Naive thymus-derived CD4-positive, alpha-beta T cell (primary cell): ENCODE measurements at regions not wholly inside any gene's neighbourhood (a gene's known extent, or its start where the extent isn't known, plus 50 kb on each side); places are given as distances from the start of the nearest gene placed in this dataset.
A peak's percentile ranks its signal among the peaks of the same experiment; 100 is the strongest.

Experiments
- ATAC-seq: fragments of 150-1000 bp; cut with Tn5 transposase; 2 replicates; pipeline ENCODE4 v1.10.0; 2021; ENCODE audit warnings: mild to moderate bottlenecking, moderate library complexity
- CTCF ChIA-PET: fragments of 350-600 bp; sonication (Branson Sonifier 250); formaldehyde crosslinking; loops from one replicate; lab custom pipeline; 2021; ENCODE audit warnings: antibody characterized with exemption; lab: Charles Lee
- POLR2A ChIA-PET: fragments of 350-600 bp; sonication (Branson Sonifier 250); formaldehyde crosslinking; loops from one replicate; lab custom pipeline; 2021; ENCODE audit warnings: antibody characterized with exemption, inconsistent platforms; lab: Charles Lee
- DNase-seq, 9 donors: peaks; one replicate each; pipeline versions ENCODE4 v3.0.0 to v3.0.0-alpha.2; 2020 to 2022; ENCODE audit warnings: mixed read lengths in 1 of 9
- H3K27ac ChIP-seq: one replicate; pipeline ENCODE4 v1.7.0; 2013; ENCODE audit warnings: mild to moderate bottlenecking, low read depth, low read length, moderate library complexity
- H3K27me3 ChIP-seq, 2 donors: one replicate each; pipeline ENCODE4 v1.7.0; 2013; ENCODE audit warnings: low read length in 2 of 2, mild to moderate bottlenecking in 2 of 2, moderate library complexity in 2 of 2; ENCODE audit not compliant: control insufficient read depth in 2 of 2, insufficient read depth in 2 of 2
- H3K36me3 ChIP-seq, 3 experiments: 1 replicate in 2 of 3; 2 replicates in 1 of 3; pipeline ENCODE4 v1.7.0; 2013; ENCODE audit warnings: low read length in 3 of 3, mild to moderate bottlenecking in 3 of 3, moderate library complexity in 1 of 3; ENCODE audit not compliant: insufficient read depth in 3 of 3, control insufficient read depth in 2 of 3
- H3K4me1 ChIP-seq, 2 donors: one replicate each; pipeline ENCODE4 v1.7.0; 2013; ENCODE audit warnings: low read length in 2 of 2, mild to moderate bottlenecking in 2 of 2, moderate library complexity in 1 of 2; ENCODE audit not compliant: control insufficient read depth in 2 of 2, insufficient read depth in 2 of 2
- H3K4me3 ChIP-seq: 2 replicates; pipeline ENCODE4 v1.7.0; 2013; ENCODE audit warnings: mild to moderate bottlenecking, low read length
- H3K9me3 ChIP-seq, 3 experiments: 1 replicate in 2 of 3; 2 replicates in 1 of 3; pipeline ENCODE4 v1.7.0; 2013; ENCODE audit warnings: low read length in 3 of 3; ENCODE audit not compliant: control insufficient read depth in 2 of 3
- H3K27ac Mint-ChIP-seq, 9 donors: one replicate each; pipeline ENCODE4 v1.8.0; 2020 to 2022; ENCODE audit warnings: mixed read lengths in 9 of 9, mild to moderate bottlenecking in 8 of 9, moderate library complexity in 5 of 9, inconsistent platforms in 2 of 9
- H3K27me3 Mint-ChIP-seq, 5 donors: one replicate each; pipeline ENCODE4 v1.8.0; 2021 to 2022; ENCODE audit warnings: mixed read lengths in 5 of 5, mild to moderate bottlenecking in 1 of 5
- H3K36me3 Mint-ChIP-seq, 5 donors: one replicate each; pipeline ENCODE4 v1.8.0; 2020 to 2022; ENCODE audit warnings: mixed read lengths in 5 of 5, mild to moderate bottlenecking in 3 of 5, inconsistent platforms in 1 of 5
- H3K4me1 Mint-ChIP-seq, 7 donors: one replicate each; pipeline ENCODE4 v1.8.0; 2020 to 2022; ENCODE audit warnings: mixed read lengths in 7 of 7, mild to moderate bottlenecking in 3 of 7, inconsistent platforms in 1 of 7
- H3K4me3 Mint-ChIP-seq, 10 donors: one replicate each; pipeline ENCODE4 v1.8.0; 2020 to 2022; ENCODE audit warnings: mild to moderate bottlenecking in 10 of 10, mixed read lengths in 10 of 10, moderate library complexity in 6 of 10, inconsistent platforms in 2 of 10
- H3K9me3 Mint-ChIP-seq, 11 donors: one replicate each; pipeline ENCODE4 v1.8.0; 2020 to 2022; ENCODE audit warnings: mixed read lengths in 11 of 11, mild to moderate bottlenecking in 4 of 11, inconsistent platforms in 1 of 11, moderate library complexity in 1 of 11
- intact Hi-C, 2 donors: fragments of 100-400 bp; cut with micrococcal nuclease; formaldehyde crosslinking; loops; one replicate each; pipeline ENCODE4 v1.15.1; 2023

DNA sequence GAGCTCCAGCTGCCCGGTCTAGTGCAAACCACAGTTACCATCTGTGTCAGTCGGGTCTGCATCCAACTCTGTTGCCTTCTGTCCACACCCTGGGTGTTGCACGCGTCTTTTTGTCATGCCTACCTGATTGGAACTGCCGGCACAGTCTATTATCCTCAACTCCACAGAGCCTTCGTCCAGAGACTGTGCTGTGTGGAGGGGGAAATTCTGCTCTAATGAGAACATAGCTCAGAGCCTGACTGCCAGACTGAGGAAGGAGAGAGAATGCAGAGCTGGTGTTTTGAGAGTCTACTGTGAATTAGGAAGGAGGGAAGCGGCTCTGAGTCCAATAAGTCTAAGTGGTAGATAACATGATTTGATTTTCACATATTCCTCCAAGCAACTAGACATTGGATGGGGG lies 68.3 kb upstream of the GPR139 start:
- H3K27ac ChIP-seq: no peak overlapping the region
- no peaks in the 10 kb centered on the region for H3K4me1 Mint-ChIP-seq
- ChIA-PET POLR2A (no interaction called here), CTCF (no interaction called here)
- H3K27ac Mint-ChIP-seq: peak overlapping the region in 1 of 9 donors; percentile 16
- no peaks in the 10 kb centered on the region for H3K27me3 ChIP-seq
- no peak overlapping the region for H3K4me3 ChIP-seq
- H3K36me3 ChIP-seq: no peaks in the 10 kb centered on the region
- H3K4me3 Mint-ChIP-seq: no peak overlapping the region
- peaks cover 0 to 3% (median 0%) of the 10 kb centered on the region in 5 donors for H3K36me3 Mint-ChIP-seq
- intact Hi-C loops: no loop called here
- no peak for DNase-seq
- H3K4me1 ChIP-seq: no peaks in the 10 kb centered on the region
- no peak for ATAC-seq
- no peaks in the 10 kb centered on the region for H3K9me3 ChIP-seq
- peaks cover 0 to 17% (median 7%) of the 10 kb centered on the region in 5 donors for H3K27me3 Mint-ChIP-seq
- peaks cover 0 to 11% (median 0%) of the 10 kb centered on the region in 11 donors for H3K9me3 Mint-ChIP-seq

DNA sequence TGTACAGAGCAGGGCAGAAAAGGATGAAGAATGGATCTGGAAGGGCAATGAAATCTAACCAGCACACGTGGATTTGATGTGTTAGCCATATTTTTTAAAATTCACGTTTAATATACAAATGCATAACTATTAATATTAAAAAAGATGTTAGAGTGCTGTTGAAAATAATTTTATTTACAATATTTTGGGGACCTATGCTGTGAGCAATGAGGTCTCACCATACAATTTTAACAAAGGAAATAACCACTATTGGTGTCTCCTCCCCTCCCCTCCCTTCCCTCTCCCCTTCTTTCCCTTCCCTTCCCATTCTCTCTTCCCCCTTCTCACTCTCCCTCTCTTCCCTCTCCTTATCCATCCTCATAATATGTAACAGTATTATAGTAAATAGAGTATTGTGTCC lies 64.2 kb upstream of the GPR139 start:
- no peak overlapping the region for H3K27ac Mint-ChIP-seq
- DNase-seq: no peak
- H3K4me1 ChIP-seq: no peaks in the 10 kb centered on the region
- H3K27ac ChIP-seq: no peak overlapping the region
- no peaks in the 10 kb centered on the region for H3K36me3 ChIP-seq
- no peaks in the 10 kb centered on the region for H3K9me3 ChIP-seq
- no peak for ATAC-seq
- H3K27me3 ChIP-seq: no peaks in the 10 kb centered on the region
- peaks cover 0 to 17% (median 4%) of the 10 kb centered on the region in 11 donors for H3K9me3 Mint-ChIP-seq
- CTCF ChIA-PET: no interaction called here
- H3K36me3 Mint-ChIP-seq: peaks cover 0 to 4% (median 0%) of the 10 kb centered on the region in 5 donors
- intact Hi-C loops: no loop called here
- peaks cover 0 to 23% (median 10%) of the 10 kb centered on the region in 5 donors for H3K27me3 Mint-ChIP-seq
- POLR2A ChIA-PET: no interaction called here
- no peak overlapping the region for H3K4me3 Mint-ChIP-seq
- no peaks in the 10 kb centered on the region for H3K4me1 Mint-ChIP-seq
- H3K4me3 ChIP-seq: no peak overlapping the region

DNA sequence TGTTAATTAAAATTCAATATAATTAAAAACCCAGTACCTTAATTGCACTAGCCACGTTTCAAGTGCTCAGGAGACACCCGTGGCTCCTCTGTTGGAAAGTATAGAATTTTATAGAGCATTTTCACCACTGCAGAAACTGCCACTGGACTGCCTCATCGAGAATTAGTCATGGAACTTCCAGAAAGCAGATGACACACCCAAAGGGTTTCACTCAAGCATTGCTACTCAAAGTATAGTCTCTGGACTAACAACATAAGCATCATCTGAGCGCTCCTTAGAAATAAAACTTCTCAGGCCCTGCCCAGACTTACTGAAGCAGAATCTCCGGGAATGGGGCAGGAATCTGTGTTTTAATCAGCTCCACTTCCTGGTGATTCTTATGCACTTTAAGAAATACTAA lies 63.5 kb upstream of the GPR139 start:
- DNase-seq: no peak
- Mint-ChIP-seq H3K36me3 (peaks cover 0 to 4% (median 0%) of the 10 kb centered on the region in 5 donors), H3K4me1 (no peaks in the 10 kb centered on the region), H3K27me3 (peaks cover 0 to 26% (median 13%) of the 10 kb centered on the region in 5 donors), H3K4me3 (no peak overlapping the region), H3K9me3 (peaks cover 0 to 21% (median 4%) of the 10 kb centered on the region in 11 donors), H3K27ac (no peak overlapping the region)
- Histone ChIP-seq H3K4me1 (no peaks in the 10 kb centered on the region), H3K27me3 (no peaks in the 10 kb centered on the region), H3K9me3 (no peaks in the 10 kb centered on the region), H3K36me3 (no peaks in the 10 kb centered on the region), H3K27ac (no peak overlapping the region), H3K4me3 (no peak overlapping the region)
- intact Hi-C loops: no loop called here
- no peak for ATAC-seq
- CTCF ChIA-PET: no interaction called here
- POLR2A ChIA-PET: no interaction called here

DNA sequence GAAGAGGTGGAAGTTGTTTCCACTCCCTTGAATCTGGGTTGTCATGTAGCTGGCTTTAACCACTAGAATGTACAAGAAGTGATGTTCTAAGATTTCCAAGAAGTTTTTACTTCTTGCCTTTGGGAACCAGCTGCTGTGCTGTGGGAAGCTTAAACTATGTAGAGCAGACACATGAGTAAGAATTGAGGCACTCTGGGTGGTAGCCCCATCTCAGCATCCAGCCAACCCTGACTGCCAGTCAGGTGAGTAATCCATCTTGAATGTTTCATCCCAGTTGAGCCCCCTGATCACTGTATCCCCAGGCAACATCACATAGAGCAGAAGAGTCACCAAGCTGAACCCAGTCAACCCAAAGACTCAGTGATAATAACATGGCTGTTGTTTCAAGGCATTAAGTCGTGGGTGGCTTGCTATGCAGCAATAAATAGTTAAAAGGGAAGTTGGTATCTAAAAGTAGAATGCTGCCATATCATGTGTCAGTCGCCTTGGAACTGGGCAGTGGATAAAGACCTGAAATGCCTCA lies 62.8 kb upstream of the GPR139 start:
- Mint-ChIP-seq H3K27me3 (peaks cover 0 to 26% (median 13%) of the 10 kb centered on the region in 5 donors), H3K9me3 (peaks cover 0 to 26% (median 7%) of the 10 kb centered on the region in 11 donors), H3K4me3 (no peak overlapping the region), H3K36me3 (peaks cover 0 to 4% (median 0%) of the 10 kb centered on the region in 5 donors), H3K27ac (no peak overlapping the region), H3K4me1 (no peaks in the 10 kb centered on the region)
- Histone ChIP-seq H3K27ac (no peak overlapping the region), H3K4me1 (no peaks in the 10 kb centered on the region), H3K36me3 (no peaks in the 10 kb centered on the region), H3K4me3 (no peak overlapping the region), H3K27me3 (no peaks in the 10 kb centered on the region), H3K9me3 (no peaks in the 10 kb centered on the region)
- POLR2A ChIA-PET: no interaction called here
- ATAC-seq: no peak
- DNase-seq: no peak
- CTCF ChIA-PET: no interaction called here
- intact Hi-C loops: no loop called here

DNA sequence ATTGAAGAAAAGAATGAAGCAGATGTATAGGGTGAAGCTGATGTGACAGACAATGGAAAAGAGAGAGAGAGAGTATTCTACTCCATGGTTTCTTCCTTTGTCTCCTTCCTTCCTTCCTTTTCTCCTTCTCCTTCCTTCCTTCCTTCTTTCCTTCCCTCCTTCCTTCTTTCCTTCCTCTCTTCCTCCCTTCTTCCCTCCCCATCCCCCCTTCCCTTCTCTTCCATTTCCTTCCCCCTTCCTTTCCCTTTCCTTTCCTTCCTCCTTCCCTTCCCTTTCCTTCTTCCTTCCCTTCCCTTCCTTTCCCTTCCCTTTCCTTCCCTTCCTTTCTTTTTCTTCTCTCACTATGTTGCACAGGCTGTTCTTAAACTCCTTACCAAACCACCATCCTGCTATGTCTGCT lies 55.7 kb upstream of the GPR139 start:
- no peak for DNase-seq
- H3K4me3 ChIP-seq: no peak overlapping the region

More for the DNA sequence above, 55.7 kb upstream of the GPR139 start:
- no peaks in the 10 kb centered on the region for H3K27me3 ChIP-seq
- intact Hi-C loops: no loop called here
- H3K27ac Mint-ChIP-seq: no peak overlapping the region
- H3K4me3 Mint-ChIP-seq: no peak overlapping the region
- H3K9me3 Mint-ChIP-seq: peaks cover 7 to 59% (median 20%) of the 10 kb centered on the region in 11 donors
- H3K27ac ChIP-seq: no peak overlapping the region
- peaks cover 0 to 6% (median 0%) of the 10 kb centered on the region in 3 experiments for H3K9me3 ChIP-seq
- ChIA-PET CTCF (no interaction called here), POLR2A (no interaction called here)
- no peaks in the 10 kb centered on the region for H3K36me3 ChIP-seq
- H3K36me3 Mint-ChIP-seq: peaks cover 0 to 7% (median 0%) of the 10 kb centered on the region in 5 donors
- no peak for ATAC-seq
- no peaks in the 10 kb centered on the region for H3K4me1 ChIP-seq
- H3K27me3 Mint-ChIP-seq: peaks cover 0 to 26% (median 5%) of the 10 kb centered on the region in 5 donors
- H3K4me1 Mint-ChIP-seq: no peaks in the 10 kb centered on the region
